Tongue (tissue), 1 donor: ENCODE measurements at regions not wholly inside any gene's neighbourhood (a gene's known extent, or its start where the extent isn't known, plus 50 kb on each side); places are given as distances from the start of the nearest gene placed in this dataset.

Experiments
- DNase-seq: peaks from one replicate; pipeline ENCODE4 v3.0.0-alpha.2; 2015

DNA sequence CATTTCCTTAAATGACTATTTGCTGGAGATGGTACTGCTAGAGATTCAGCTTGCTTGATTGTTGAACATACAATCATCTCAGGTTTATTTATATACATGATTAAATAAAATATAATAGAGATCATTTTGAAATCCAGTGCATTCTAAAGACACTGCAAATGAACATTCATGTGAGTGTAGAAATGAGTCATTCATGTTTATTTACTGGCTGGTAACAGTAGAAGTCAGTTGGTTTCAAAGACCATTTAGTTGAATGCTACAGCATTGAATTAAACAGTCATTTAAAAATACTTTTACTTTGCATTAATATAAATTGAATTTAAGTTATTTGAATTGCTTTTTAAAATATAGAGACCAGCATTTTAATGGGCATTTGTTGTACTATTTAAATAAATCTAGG, 551.9 kb upstream of the GOLIM4 start:
- DNase-seq, result no peak

DNA sequence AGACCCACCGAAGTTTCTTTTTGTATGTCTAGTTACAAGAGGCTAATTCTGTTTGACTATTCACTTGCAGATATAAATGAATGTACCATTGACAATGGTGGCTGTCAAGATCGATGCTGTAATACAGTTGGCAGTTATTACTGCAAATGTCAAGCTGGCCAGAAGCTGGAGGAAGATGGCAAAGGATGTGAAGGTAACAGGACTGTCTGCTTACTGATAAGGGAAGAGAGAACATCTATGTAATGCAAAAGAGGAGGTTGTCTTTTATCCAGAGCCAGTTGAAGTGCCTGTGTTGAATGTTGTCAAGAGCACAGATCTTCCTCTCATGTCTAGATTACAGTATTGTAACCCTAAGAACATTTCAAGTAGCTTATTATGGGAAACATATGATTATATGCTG, 549.5 kb upstream of the GOLIM4 start:
- no peak for DNase-seq

DNA sequence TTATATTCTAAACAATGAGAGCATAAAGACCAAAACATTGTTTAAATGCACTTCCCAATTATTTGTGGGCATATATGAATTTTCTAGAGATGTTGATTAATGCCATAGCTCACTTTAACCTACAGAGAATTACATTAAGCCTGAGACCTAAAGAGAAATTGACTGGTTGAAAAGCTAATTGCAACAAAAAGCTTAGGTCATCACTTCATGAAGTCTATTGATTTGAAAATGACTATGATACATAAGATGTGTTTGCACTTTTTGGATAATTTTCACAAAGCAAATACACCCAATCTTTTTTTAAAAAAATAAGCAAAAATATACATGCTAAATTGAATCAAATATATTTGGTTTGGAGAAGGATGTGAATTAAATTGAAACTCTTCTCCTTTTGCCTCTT, 532.8 kb upstream of the GOLIM4 start:
- no peak for DNase-seq

DNA sequence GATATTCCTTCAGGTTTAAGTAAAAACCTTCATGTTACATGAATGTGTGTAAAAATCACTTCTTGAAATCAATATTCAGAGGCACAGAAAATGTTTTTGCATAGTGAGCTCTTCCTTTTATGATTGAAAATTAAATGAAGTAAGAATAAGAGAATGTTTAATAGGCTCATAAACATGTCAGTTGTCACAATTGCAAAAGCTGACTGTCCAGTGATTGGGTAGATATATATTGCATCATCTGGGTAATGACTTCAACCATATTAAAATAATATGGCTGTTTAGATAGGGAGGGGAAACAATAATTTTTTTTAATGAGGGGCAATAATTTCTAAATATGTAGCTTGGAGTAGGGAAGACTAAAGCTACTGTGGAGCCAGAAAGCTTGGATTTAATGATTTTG, 529.8 kb upstream of the GOLIM4 start:
- no peak for DNase-seq

DNA sequence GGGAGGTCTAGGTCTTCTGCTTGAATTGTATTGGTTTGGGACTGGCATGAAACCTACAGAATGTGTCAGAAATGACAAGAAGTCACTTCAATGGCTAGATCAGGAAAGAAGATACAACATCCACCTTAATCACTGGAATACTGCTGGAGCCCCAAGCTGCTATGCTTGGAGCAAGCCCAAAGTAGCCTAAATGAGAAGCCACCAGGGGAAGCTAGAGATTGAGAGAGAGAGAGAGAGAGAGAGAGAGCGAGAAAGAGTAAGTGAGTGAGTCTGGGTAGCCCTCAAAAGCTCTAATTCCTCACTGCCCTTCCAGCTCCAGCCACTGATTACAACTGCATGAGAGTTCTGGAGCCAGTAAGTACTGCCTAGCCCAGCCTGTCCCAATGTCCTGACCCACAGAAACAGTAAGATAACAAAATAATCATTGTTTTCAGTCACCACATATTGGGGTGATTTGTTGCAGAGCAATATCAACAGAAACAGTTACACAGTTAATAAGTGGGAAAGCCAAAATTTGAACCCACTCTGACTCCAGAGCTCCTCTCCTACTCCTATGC, 529.2 kb upstream of the GOLIM4 start:
- no peak for DNase-seq

DNA sequence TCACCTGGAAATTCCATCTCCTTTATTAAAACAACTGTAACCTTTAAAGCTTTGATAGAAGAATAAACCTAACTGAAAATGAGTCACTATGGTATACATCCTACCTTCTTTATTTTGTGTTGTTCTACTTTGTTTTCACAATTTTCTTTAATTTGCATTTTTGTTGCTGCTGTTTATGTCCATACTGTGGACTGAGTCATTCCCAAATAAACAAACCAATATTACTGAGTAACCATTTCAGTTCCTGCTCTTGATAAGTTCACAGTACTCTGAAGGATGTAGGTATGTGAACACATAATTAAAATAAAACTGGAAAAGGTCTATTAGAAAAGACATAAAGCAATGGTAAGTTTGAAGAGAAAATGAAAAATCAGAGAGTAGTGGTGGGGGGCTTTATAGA, 528.5 kb upstream of the GOLIM4 start:
- DNase-seq, result no peak

DNA sequence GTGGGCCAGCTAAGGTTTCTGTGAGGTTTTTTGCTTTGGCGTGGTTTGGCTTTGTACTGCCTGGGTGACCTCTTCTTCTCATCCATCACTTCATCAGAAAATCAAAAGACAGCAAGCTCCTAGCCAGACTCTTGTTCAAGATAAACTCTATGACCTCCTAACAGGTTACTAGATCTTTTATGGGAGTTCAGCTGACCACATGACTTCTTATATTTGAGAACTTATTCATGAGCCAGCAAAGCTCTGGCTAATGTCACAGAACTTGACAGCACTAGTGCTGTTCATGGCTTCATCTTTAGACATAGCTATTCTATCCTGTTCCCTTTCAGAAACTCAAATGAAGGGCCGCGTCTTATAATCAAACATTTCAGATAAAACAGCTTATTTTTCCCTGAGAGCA, 527.1 kb upstream of the GOLIM4 start:
- DNase-seq, result peak; percentile 19

DNA sequence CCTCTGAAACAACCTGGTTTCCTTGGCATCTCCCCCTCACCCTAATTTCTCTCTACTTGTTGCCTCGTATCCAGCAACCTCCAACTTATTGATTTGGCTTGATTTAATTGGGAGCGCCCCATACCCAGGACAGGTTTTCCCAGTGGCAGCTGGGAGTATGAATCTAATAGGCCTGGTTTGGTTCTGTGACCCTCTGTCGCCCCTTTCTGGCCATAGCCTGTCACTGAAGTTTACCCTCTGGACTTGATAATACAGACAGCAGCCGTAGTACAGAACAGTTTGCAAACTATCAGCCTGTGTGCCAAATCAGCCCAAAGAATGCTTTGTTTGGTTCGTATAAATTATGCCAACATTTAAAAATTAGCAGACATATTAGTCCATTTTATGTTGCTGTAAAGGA, 525.1 kb upstream of the GOLIM4 start:
- no peak for DNase-seq

DNA sequence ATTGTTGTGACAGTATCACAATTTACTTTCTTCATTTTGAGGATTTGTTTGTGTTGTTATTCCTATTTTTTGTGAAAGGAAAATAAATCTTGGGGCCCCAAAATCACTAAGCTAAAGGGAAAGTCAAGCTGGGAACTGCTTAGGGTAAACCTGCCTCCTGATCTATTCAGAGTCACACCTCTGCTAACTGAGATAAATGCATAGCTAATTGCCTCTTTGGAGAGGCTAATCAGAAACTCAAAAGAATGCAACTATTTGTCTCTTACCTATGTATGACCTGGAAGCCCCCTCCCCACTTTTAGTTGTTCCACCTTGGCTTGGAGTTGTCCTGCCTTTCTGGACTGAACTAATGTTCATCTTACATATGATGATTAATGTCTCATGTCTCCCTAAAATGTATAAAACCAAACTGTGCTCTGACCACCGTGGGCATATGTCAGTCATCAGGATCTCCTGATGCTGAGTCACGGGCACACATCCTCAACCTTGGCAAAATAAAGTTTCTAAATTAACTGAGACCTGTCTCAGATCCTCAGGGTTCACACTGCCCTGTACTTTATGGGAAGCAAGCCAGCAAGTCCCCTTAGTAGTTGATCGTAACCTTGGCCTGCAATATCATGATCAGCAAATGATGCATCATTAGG, 523.2 kb upstream of the GOLIM4 start:
- DNase-seq, result no peak

DNA sequence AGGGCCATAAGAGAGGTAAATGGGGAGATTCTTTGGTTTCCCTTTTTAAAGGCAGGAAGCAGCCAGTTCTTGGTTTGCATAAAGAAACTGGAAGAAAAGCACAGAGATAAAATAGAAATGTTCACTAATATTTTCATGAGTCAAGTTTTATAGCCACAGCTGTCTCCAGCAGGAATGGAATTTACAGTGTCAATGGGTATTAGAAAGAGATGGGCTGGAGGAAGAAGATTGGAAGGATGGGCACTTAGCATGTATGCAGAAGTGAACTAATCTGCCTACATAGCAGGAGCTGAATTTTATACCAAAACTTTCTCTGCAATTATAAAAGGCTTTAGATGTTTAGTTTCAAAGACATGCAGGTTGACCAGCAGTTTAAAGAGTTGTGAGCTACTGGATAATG, 521.9 kb upstream of the GOLIM4 start:
- DNase-seq, result no peak

DNA sequence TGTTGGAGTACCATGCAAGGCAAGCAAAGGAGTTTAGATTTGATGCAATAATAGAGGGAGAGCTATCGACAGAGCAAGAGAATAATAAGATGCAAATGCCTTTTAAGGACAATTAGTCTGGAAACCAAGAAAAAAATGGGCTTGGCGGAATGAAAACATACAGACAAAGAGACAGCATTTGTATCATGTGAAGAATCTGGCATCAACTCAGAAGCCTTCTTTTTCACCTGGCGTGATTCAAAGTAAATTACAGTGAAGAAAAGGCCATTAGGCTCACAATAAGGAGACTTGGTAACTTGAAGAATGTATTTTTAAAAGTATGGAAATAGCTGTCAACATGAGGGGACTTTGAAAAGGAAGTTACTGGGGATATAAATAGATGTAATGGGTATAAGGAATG, 521.2 kb upstream of the GOLIM4 start:
- DNase-seq, result no peak

DNA sequence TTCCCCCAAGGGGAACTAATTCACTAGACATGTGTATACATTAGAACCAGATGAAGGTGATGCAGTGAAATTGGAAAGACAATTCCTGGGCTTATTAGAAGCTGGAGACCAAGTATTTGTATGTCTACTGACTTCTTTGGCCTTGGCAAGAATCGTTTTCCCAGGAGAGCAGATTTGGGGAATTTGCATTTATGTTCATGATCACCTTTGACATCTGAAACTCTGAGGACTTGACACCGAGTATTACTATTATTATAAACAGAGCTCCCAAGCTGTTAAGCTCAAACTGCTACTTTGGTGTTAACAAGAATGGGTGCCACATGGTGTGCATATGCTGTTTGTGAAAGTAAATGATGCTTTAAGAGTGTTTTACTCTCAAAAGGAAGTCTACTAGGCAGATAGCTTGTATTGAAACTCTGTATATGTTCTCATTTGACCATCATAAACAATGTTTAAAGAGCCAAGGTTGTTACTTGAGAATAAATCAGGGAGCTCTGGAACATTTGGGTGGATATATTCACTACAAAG, 519.8 kb upstream of the GOLIM4 start:
- DNase-seq, result no peak

DNA sequence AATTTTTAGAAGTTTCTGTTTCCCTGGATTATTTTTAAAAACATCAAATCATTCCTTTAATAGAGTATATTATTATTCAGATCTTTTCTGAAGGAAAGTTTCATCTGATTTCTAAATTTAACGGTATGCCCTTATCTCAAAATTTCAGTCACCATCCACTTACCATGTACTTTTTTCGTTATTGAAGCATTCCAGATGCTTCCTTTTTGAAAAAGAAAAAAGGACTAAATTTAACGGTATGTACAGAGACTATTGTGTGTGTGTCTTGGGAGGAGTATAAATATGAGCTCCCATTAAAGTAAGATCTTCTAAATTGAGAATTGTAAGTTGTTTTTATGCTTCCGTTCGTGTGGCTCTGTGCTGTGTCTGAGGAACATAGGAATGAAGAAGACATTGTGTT, 517.4 kb upstream of the GOLIM4 start:
- no peak for DNase-seq

DNA sequence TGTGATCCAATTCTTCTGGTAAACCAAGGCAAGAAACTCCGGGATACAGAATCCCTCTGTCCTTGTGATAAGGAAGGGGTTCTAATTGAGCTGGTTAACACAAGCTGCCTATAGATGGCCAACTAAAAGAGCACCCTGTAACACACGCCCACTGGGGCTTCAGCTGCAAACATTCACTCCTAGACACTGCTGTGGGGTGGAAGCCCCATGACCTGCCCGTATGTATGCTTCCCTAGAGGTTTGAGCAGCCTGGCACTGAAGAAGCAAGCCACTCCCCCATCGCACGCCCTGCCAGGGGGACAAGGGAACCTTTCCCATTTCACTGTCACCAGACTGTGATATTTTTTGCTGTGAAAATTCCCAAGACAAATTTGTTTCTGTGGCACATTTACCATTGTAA, 516.9 kb upstream of the GOLIM4 start:
- no peak for DNase-seq

DNA sequence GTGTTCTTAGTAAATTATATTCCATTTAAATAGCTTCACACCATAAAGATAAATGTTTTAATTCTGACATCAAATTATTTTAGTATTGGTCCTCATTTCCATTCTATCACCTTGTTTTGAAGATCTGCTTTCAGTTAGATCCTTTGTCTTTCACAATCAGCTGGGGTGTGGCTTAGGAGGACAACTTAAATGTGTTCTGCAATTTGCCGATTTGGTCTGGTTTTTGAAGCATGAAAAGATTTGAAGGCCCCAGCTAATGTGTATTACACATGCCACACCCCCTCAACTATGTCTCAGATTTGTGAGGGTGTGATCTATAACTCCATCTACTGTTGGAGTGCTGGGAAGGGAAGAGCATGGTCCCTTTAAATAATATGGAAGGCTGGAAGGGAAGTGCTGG, 516.1 kb upstream of the GOLIM4 start:
- DNase-seq, result no peak

DNA sequence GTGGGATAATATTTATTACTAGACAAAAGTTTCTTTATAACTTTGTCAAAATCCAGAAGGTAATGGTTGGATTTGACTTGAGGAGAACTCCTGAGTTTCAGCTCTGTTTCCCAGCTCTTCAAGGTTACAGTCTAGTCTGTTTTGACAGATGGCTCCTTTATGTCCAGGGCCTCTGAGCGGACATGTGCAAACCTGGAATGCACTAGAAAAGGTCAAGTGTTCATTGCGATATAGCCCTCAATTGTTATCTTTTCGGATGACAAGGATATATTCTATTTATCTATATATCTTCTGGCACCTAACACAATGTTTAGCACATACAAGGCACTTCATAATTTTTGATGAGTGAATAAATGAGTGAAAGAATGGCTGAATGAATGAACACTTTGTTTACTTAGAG, 513.2 kb upstream of the GOLIM4 start:
- DNase-seq, result no peak

DNA sequence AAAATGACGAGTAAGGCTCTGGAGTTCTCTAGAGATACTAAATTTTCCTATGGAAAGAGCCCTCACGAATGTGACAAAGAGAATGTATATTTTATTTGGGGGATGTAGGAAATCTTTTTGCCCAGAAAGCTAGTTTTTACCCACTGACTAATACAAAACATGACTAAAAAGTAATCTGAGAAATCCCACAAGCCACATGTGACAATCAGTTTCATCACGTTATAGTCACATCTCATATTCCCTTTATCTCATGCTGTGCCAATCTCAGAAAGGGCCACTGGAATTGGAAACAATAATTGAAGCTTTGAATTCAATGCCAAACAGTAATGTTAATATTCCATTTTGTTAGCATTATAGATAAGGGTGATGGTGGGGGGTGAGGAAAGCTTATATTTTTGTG, 509.0 kb upstream of the GOLIM4 start:
- DNase-seq, result no peak

DNA sequence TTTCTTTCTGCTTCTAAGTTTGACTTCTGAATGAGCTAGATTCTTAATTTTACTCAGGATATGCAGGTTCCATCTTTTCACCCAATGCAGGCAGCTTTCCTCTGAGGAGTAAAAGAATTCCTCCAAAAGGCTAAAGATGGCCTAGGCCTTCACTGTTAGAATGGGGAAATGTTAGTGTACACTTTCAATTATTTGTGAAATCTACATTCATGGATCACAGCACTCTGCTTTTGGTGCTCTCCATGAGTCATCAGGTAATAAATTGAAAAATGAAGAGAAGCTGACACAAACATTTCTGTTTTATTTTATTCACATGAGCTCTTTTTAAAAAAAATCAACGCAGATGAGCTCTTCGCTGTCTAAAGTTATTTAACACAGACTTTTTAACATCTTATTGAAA, 502.5 kb upstream of the GOLIM4 start:
- DNase-seq, result no peak

DNA sequence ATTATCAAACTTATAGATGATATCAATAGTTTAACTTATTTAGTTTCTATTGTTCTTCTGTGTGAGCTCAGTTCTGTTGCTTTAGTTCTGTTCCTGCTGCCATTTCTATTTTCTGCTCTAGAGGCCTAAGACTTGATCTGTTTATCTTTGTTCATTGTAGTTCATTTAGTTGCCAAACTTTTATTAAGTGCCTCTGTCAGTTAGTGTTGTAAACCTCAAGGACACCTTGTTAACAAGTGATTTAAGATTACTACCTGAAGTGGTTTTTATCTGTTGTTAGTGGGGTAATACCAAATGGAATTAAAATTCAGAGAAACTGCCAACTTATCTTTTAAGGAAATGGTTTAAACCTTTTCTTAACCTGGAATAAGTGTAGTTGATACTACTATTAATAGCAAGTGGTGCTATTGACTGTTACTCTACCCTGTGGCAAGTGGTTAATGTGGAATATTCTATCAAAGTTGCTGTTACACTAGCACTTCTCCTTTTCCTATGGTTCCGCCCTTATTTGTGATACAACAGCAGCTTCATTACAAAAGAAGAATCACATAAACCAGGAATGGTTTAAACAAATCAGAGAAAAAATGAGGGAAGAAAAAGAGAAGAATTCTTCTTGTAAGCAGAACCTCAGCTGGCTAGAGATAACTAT, 500.6 kb upstream of the GOLIM4 start:
- DNase-seq, result no peak

DNA sequence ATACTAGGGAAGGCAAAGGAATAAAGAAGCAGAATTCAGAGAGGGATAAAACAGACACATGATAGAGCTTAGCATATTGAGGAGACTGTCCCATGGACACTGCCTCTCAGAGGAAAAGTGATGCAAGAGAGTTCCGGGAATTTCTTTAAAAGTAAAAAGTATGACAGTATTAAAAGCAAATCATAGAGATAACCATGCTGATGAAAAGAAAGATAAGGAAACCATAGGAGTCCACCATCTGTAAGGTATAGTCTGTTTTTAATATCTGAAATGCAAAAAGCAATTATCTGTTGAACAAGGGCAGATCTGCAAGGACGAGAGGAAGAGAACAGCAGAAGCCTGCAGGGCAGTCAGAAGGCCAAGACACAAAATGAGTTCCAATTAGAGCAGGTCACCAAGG, 495.9 kb upstream of the GOLIM4 start:
- DNase-seq, result no peak

DNA sequence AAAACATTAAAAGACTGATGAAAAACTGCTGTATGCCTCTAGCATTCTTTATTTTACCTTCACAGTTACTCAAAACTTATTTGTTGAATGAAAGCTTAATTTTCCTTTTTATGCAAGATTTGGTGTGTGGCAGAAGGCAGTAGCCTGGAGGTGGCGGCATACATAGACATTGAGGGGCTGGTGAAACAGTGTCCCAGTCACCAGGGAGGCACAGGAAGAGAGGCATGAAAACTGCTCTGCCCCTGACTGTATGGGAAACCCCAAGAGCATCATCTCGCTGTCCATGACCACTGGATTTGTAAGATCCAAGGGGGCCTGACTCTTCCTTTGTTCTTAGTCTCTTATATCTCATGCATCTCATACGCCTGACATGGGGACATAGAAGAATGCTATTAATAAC, 493.7 kb upstream of the GOLIM4 start:
- no peak for DNase-seq

DNA sequence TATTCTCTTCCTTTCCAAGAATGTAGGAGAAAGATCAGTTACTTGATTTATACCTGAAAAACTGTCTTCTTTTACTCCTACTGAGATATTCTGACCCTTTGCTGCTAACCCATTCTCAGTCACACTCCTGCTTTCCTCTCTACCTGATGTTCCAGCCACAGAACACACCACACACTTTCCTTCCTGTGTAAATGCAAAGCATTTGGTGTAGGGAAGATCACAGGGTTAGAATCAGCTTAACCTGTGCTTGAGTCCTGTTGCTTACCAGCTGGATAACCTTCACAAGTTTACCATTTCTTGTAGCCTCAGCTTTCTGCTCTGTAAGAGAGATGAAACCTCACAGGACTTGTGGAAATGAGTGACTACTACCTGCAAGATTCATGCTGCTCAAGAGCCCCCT, 489.8 kb upstream of the GOLIM4 start:
- no peak for DNase-seq

DNA sequence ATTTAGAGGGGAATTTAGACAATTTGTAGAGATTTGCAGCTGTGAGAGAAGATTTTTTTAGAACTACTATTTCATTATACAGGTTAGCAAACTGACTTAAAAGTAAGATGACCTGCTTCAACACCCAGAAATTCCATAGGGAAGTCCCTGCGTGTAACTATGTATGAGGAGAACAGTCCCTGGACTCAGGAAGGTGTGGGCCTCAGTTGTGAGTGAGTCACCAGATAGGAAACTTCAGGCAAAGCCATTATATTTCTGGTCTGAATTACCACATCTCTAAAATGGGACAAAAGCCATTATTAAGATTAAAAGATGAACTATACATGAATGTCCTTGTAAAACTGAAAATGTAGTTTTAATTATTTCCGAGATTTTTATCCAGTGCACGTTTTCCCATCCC, 488.3 kb upstream of the GOLIM4 start:
- no peak for DNase-seq

DNA sequence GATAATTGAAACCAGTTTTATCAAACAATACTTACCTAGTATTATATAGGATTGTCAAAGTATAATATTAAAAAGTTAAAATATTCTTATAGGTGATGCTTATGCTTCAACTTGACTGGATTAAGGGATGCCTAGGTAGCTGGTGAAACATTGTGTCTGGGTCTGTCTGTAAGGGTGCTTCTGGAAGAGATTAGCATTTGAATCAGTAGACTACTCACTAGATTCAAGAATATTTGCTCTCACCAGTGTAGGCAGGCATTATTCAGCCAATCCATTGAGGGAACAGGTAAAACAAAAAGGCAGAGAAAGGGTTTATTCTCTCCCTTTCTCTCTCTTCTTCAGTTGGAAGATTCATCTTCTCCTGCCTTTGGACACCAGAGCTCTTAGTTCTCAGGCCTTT, 486.8 kb upstream of the GOLIM4 start:
- no peak for DNase-seq
